ENCODE measurements at regions not wholly inside any gene's neighbourhood (a gene's known extent, or its start where the extent isn't known, plus 50 kb on each side); places are given as distances from the start of the nearest gene placed in this dataset.

DNA sequence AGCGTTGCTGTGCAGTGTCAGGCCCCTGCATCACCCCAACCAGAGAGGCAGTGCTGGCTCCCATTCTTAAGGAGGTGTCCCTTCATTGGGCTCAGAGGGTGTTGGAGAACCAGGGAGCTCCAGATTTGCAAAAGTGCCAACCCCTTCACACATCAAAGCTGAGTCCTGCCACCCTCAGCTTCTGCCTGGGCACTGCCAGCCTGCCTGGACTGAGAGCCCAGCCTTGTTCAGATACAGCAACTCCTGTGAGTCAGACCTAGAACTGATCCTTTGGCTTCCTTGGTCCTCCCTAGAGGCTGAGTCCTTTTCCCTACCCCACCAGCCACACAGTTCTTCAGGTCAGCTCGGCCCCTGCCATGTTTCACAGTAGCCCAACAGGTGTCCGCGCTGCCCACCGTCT is 424.9 kb upstream of the MYT1L start:
- DNase-seq (ENCODE audit: extremely low read depth in 1 of 2, low read depth in 1 of 2): no peak

DNA sequence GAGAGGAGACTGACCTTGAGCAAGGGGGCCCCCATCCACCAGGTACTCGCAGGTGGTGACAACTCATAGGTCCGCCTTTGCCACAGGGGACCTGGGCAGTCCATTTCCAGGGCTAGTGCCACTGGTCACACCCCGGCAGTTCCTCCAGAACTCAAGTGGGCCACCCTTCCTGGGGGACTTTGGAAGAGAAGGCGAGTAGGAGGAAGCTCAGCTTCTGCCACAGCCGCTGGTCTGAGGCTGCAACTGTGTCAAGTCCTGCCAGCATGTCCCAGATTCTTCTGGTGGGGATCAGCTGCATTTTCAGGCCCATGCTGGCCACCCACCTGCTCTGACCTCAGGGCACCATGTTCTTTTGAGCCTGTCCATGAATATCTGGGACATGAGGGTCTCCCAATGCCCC is 423.9 kb upstream of the MYT1L start:
- no peak for DNase-seq (ENCODE audit: extremely low read depth in 1 of 2, low read depth in 1 of 2)

DNA sequence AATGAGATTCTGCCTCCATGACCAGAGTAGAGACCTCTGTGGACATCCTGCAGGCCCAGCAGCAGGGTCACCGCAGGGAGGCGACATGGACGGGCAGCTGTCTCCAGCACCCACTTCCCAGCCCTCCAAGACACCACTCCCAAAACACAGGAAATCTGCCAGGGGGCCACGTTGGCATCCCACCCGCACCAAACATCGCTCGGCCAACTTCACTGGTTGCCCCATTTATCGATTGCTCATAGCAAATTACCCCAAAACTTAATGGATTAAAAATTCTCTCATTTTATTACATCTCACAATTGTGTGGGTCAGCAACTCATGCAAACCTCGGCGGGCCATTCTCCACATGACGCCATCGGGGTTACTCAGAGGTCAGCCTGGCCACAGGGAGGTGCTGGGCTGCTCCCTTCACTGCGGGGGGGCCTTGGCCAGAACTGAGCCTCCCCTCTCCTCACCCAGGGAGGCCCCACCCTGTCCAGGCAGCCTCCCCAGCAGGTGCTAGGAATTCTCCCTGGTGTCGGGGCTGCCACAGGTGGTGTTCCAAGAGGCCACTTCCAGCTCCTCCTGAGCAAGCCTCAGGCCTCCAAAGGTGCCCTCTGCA is 420.7 kb upstream of the MYT1L start:
- no peak for DNase-seq (ENCODE audit: extremely low read depth in 1 of 2, low read depth in 1 of 2)

DNA sequence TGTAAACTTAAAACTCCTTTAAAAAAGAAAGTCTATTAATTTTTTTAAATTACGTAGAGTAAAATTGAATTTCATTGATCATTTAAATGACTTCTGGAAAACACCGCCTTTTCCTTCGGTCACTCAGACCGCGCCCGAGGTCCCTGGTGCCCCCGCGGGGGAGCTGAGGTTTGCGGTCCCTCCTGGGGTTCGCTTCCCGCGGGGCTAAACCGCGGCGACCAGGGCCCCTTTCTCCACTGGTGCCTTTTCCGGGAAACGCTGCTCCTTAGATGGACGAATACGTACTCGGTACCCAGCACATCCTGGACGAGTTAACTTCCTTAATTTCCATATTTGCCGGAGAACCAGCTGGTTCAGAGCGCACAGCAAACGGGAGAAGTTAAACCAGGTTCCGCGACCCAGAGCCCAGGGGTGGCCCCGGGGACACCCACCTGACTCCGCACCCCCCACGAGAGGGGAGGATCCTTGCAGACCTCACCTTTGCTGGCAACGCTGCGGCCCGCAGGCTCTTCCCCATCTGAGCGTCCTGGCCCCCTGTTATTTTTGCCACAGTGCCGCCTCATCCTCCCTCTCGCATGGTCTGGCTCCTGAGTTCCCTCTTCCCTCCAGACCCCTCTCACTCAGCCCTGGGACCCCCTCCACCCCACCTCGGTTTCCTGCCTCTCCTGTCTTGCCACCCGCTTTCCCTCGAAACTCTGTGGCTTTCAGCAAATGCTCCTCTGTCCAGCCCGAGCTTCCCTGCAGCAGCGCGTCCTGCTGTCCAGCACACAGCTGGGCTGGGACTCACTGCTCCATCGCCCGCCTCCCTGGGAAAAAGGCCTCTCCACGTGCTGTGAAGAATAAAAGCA is 420.0 kb upstream of the MYT1L start:
- DNase-seq (ENCODE audit: extremely low read depth in 1 of 2, low read depth in 1 of 2): no peak

DNA sequence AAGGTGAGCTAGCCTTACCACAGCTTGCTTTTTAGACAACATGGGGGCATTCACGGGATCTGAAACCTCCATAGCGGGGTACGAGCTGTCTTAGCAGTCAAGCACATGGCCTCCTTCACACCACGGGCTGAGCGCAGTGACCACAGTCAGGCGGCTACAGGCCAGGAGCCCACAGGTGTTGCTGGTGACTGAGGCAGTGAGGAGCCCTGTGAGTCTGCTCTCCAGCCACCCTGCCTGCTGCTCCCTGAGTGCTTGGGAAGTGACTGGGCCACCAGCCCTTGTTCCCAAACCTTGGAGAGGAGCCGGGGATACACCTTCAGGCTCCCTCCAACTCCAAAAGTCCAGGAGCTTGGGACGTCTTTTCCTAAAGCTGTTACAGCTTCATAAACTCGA is 418.1 kb upstream of the MYT1L start:
- no peak for DNase-seq (ENCODE audit: extremely low read depth in 1 of 2, low read depth in 1 of 2)

DNA sequence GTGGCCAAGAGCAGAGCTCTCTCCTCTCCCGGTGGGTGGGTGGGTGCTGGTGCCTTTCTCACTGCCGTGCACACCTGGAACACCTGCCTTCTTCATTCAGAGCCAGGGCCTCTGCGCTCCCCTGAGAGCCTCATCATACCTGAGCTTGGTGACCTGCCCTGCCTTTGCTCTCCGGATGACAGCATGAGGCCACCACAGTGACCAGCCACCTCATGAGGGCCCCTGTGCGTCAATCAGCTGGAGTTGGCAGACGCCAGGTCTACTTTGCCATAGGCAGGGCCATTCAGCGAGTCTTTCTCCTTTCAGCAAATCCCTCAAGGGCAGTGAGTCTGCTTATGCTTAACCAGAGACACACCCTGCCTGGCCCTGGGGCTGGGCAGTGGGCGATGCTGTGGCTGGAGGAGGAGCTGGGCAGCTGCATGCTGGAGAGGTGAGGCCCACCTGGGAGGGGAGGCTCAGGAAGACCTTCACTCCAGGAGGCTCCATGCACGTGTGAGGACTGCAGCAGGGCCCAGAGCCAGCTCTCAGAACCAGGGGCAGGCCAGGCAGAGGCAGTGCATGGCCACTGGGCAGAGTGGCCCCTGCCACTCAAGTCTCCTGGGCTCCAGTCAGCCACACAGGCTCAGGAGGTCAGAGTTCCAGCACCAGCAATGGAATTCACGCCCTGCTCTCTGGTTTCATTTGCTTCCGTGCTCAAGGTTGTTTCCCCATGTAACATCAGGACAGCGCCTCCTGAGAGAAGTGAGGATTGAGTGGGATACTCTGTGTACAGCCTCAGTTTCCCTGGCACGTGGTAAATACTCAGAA is 417.5 kb upstream of the MYT1L start:
- DNase-seq (ENCODE audit: extremely low read depth in 1 of 2, low read depth in 1 of 2): no peak

DNA sequence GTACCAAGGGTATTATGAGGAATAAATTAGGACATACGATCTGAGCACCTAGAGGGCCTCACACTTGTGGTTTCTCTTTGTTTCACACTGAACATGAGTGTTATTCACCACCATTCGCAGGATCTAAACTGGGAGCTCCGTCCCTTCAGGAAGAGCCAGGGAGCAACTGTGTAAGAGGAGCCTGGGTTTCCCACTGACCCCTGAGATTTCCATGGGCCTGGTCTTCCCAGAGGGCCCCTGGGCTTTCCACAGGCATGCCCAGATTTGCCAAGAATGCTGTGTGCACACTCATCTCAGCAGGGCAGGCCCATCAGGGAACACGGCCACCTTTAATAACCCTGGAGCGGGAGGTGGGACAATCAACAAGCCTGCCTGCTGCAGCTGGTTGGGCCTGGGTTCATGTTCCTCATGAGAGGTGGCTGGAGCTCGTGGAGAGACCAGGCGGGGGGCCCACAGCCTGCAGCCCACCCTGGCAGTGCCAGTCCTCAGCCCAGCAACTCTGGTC is 416.8 kb upstream of the MYT1L start:
- no peak for DNase-seq (ENCODE audit: extremely low read depth in 1 of 2, low read depth in 1 of 2)

DNA sequence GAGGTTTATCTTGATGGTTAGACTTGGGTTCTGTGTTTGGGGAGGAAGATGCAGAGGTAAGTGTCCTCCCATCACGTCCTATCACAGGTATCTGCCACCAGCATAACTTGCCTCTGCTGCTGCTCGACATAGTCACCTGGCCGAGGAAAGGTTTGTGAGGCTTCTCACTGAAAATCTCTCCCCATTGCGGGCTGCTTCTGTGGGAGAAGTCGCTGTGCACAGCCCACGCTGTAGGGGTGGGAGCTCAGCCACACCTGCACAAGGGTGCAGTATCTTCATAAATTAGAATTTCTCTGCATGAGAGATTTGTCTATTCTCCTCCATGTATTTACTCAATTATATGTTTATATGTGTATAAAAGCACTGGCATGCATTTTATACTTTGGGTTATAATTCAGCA is 415.7 kb upstream of the MYT1L start:
- no peak for DNase-seq (ENCODE audit: extremely low read depth in 1 of 2, low read depth in 1 of 2)

DNA sequence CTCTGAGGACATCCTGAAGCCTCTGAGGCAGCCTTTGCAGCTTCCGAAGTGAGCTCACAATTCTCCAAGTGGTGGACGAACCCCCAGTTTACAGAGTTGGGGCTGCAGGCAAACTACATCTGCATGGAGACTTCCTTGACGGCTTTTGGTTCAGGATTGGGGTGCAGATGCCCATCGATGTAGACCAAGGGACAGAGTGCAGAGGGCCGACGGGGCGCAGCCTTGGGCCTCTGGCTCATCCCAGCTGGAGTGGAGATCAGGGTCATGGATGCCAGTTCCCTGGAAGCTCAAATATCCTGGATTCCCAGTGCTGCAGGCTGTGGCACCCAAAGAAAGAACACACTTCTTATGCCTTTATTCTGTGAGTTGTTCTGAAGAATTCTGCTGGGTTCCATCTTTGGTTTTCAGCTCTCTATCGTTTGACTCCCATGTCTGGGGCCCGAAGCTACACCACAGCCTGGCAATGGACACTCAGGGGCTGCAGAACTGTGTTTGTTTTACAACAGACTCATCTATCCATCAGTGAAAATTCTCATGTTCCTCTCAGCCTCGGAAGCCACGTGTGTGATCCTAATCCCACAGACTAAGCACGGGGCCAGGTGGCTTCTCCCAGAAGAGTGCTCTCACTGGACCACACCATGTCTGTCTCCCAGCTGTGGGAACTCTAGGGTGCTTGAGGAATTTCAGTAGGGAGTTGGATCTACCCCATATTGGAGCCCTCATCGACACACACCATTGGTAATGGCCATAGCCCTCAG is 414.1 kb upstream of the MYT1L start:
- no peak for DNase-seq (ENCODE audit: extremely low read depth in 1 of 2, low read depth in 1 of 2)

DNA sequence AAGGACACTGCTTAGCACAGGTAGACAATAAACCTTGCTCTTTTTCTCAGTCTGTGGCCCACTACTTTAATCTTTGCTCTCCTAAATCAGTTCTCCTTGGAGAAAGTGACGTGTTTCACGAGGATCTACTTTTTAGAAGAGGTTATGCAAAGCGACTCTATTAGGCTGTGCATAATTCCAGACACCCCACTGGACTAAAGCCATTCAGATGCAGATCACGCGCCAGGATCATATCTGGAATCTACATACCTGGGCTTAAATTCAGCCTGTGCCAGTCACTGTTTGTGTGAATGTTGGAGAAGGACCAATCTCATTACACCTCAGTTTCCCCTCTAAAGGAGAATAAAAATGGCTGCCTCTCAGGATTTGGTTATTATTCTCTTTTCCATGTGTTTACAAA is 413.0 kb upstream of the MYT1L start:
- no peak for DNase-seq (ENCODE audit: extremely low read depth in 1 of 2, low read depth in 1 of 2)

DNA sequence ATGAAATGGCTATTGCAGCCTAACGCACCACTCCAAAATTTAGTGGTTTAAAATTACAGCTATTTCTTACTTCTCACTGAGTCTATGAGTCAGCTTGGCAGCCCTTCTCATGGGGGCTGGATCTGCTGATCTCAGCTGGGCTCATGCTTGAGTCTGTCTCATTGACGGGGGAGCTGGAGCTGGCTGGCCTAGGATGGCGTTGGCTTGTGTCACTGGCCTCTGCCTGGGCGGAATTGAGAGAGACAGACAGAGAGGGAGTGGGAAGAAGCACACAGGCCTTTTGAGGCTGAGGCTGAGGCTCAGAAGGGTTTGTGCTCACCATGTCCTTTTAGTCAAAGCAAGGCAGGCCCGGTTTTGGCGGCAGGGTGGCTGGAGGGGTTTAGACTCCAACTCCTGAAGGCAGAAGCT is 412.1 kb upstream of the MYT1L start:
- no peak for DNase-seq (ENCODE audit: extremely low read depth in 1 of 2, low read depth in 1 of 2)

DNA sequence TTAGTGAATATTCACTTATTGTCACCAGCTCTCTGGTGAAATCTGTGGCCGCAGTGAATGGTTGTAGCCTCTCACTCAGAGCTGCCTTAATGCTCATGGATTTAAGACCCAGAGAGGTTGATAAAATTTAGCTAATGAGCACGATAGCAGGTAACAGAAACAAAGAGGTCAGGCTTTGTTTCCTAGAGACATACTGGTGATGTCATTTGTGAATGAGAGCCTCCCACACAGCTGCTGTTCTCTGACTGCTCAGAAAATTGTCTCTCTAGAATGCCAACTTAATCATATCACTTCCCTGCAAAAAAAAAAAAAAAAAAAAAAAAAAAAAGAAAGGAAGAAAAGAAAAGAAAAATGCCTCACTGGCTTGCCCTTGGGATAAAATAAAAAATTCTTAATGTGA is 411.7 kb upstream of the MYT1L start:
- no peak for DNase-seq (ENCODE audit: extremely low read depth in 1 of 2, low read depth in 1 of 2)

DNA sequence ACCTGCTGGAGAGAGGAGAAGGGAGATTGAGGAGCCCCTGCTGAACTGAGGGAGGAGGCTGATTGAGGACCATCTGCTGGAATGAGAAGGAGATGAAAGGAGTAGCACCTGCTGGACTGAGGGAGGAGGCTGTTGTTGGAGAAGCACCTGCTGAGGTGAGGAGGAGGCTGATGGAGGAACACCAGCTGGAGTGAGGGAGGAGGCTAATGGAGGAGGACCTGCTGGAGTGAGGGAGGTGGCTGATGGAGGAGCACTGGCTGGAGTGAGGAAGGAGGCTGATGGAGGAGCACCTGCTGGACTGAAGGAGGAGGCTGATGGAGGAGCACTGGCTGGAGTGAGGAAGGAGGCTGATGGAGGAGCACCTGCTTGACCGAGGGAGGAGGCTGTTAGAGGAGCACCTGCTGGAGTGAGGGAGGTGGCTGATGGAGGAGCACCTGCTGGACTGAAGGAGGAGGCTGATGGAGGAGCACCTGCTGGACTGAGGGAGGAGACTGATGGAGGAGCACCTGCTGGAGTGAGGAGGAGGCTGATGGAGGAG is 409.2 kb upstream of the MYT1L start:
- no peak for DNase-seq (ENCODE audit: extremely low read depth in 1 of 2, low read depth in 1 of 2)

DNA sequence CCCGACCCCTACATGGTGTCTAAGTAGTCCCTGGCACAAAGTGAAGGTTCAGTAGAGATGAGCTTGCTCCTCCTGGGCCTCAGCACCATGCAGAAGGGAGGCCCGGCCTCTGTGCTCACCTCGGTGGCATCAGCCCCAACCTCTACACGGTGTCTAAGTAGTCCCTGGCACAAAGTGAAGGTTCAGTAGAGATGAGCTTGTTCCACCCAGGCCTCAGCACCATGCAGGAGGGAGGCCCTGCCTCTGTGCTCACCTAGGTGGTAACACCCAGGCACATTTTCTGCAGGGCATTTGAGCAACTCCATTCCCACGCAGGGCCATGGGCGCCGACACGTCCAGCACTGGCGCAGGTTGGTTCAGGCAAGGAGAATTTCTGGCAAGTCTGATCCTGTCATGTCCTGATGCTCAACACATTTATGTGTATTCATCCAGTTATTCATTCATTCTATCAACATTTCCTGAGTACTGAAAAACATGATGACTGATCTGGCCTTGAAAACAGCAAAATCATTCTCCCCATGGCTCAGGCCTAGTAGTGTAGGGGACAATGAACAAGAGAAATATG is 408.2 kb upstream of the MYT1L start:
- no peak for DNase-seq (ENCODE audit: extremely low read depth in 1 of 2, low read depth in 1 of 2)

DNA sequence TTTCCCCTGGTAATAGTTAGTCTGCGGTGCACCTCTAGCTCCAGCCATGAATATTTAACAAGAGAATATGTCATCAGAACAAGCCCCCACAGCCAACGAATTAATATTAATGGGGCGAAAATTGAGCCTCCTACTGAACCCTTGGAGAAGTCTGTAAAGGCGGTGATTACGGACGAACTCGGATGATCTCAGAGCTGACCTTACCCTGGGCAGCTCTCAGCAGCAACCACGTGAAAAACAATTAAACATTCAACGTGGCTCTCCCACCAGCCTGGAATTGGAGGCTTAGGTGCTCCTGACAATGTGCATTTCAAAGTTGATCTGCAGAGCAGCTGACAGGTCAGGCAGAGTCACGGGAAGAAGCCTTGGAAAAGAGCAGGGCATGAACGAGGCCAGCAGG is 407.6 kb upstream of the MYT1L start:
- DNase-seq (ENCODE audit: extremely low read depth in 1 of 2, low read depth in 1 of 2): no peak

DNA sequence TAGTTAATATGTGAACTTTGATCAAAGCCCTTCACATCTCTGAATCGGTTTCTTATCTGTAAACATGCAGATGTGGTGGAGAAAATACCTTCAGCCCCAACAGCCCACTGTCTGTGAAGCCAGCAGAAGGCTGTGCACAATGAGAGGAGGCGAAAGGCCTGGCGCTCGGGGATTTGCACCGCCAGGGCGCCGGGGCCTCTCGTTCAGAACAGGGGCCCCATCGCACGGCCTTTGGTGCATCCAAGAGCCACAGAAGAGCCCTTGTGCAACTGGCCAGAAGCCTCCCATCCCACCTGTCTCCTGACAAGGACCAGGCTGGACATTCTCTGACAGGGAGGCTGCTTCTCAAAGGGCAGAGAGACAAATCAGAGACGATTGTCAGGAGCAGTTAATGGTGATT is 407.2 kb upstream of the MYT1L start:
- no peak for DNase-seq (ENCODE audit: extremely low read depth in 1 of 2, low read depth in 1 of 2)

DNA sequence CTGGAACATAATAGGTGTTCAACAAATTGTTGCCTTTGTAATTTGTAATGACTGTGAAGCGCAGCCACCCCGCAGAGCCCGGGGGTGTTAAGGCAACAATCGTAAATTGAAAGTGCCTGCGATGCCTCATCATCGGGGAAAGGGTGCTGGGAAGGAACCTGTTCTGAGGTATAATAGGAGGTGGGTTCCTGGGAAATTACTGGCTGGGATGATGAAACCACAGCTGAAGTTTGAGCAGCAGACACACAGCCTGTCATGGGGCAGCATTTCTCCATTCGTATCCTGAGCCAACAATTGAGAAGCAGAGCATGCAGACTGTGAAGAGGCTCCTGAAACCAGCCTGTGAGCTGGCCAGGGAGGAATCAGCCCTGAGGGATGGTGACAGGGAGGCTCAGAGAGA is 404.0 kb upstream of the MYT1L start:
- DNase-seq (ENCODE audit: extremely low read depth in 1 of 2, low read depth in 1 of 2): no peak

DNA sequence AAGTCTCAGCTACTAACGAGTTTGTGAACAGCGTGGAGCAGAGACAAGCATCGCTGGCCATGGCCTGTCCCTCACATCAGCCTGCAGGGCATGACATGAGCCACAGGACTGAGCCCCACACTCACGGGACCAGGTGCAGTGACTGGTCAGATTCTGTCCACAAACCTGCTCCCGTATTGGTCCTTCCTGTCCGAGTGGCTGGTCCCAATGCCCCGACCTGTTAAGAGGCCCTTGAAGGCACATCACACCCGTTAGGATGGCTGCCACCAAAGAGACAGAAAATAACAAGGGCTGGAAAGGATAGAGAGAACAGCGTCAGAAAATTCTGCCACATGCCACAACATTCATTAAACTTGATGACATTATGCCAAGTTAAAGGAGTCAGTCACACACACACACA is 403.2 kb upstream of the MYT1L start:
- no peak for DNase-seq (ENCODE audit: extremely low read depth in 1 of 2, low read depth in 1 of 2)

DNA sequence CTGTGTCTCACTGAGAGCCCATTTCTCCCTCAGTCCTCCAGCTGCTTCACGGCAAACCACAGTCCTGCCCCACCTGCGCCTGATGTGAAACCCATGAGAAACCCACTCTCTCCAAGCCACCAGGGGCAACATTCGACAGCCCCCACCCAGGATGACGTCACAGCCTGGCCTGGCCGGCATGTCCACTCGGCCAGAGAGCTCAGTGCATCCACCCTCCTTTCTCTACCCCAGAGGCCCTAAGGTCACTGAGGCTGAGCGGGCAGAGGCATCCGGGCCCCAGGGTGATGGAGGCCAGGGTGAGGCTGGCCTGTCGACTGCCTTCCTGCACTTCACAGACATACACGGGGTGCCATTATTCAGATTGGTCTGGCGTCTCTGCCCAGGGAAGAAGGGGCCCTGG is 402.7 kb upstream of the MYT1L start:
- DNase-seq (ENCODE audit: extremely low read depth in 1 of 2, low read depth in 1 of 2): no peak

DNA sequence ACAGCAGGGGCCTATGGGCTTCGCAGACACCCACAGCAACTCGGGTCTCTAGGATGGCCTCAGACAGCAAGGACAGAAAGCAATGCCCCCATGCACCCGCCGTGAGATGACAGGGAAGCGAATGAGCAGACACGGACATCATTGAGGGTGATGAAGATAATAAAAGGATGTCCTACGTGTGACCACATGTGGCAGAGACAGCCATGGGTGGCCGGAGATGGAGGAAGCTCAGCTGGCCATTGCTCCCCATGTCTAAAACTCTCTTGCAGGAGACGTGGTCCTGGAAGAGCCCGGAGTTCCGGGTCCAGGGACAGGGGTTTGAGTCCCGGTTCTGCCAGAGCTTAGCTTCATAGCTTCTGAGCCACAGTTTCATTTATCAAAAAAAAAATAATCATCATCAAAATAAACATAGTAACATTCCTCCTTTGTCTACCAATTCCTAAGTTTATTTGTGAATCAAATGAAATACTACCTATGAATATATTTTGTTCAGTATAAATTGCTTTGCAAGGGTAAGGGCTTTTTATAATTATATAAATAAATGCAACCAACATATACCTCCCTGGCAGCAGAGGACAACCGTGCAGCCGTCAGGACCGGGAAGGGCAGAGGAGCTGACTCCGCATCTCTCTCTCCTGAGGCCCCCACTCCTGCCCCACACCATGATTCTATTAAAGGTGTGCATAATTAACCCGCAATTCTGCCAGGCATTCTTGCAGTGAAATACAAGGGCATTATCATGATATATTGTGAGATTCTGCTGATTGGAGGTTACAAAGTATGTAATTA is 401.4 kb upstream of the MYT1L start:
- no peak for DNase-seq (ENCODE audit: extremely low read depth in 1 of 2, low read depth in 1 of 2)

Data from stimulated activated CD8-positive, alpha-beta memory T cell treated with anti-CD3 and anti-CD28 coated beads, Interleukin-7, amount 100 ng/mL, for 48 hours (primary cell).